Mammary epithelial cell (primary cell): ENCODE measurements at regions not wholly inside any gene's neighbourhood (a gene's known extent, or its start where the extent isn't known, plus 50 kb on each side); places are given as distances from the start of the nearest gene placed in this dataset.

Experiments used
- CTCF ChIP-seq, 2 donors: IDR thresholded peaks in 1 of 2; conservative IDR thresholded peaks in 1 of 2; 2 replicates each; pipeline ENCODE4 v1.5.1; 2011 to 2012; ENCODE audit warnings: inconsistent platforms in 2 of 2, low read length in 2 of 2, mild to moderate bottlenecking in 2 of 2, control low read depth in 1 of 2, low read depth in 1 of 2; ENCODE audit not compliant: insufficient read depth in 1 of 2; ENCODE audit errors: extremely low read depth in 1 of 2
- EZH2 ChIP-seq: IDR thresholded peaks from 2 replicates; pipeline ENCODE4 v1.6.1; 2012; ENCODE audit warnings: low read length, inconsistent platforms, borderline replicate concordance

- no peak for TF ChIP-seq CTCF (conservative IDR thresholded peaks at IDR 0.05 in 1 of 2, IDR thresholded peaks at IDR 0.05 in 1 of 2; ENCODE audit: extremely low read depth in 1 of 2, insufficient read depth in 1 of 2, low read depth in 1 of 2, low read length in 2 of 2)
- TF ChIP-seq EZH2: no peak
Measured at GRCh38 chr3:76307556-76307955, 522.2 kb upstream of the ZNF717 start.
